ENCODE measurements at regions not wholly inside any gene's neighbourhood (a gene's known extent, or its start where the extent isn't known, plus 50 kb on each side); places are given as distances from the start of the nearest gene placed in this dataset.
A peak's percentile ranks its signal among the peaks of the same experiment; 100 is the strongest.

GRCh38 chr3:90015688-90016356 is 908.4 kb downstream of the EPHA3 start:
- in situ Hi-C loops (cut with HindIII; ENCODE audit: low sequenced_read_pairs) = no loop called here
- TF ChIP-seq, protein P1, sequence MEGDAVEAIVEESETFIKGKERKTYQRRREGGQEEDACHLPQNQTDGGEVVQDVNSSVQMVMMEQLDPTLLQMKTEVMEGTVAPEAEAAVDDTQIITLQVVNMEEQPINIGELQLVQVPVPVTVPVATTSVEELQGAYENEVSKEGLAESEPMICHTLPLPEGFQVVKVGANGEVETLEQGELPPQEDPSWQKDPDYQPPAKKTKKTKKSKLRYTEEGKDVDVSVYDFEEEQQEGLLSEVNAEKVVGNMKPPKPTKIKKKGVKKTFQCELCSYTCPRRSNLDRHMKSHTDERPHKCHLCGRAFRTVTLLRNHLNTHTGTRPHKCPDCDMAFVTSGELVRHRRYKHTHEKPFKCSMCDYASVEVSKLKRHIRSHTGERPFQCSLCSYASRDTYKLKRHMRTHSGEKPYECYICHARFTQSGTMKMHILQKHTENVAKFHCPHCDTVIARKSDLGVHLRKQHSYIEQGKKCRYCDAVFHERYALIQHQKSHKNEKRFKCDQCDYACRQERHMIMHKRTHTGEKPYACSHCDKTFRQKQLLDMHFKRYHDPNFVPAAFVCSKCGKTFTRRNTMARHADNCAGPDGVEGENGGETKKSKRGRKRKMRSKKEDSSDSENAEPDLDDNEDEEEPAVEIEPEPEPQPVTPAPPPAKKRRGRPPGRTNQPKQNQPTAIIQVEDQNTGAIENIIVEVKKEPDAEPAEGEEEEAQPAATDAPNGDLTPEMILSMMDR (IDR thresholded peaks at IDR 0.05; ENCODE audit: low read depth, low read length) = no peak
- no peak overlapping the region for H3K4me3 ChIP-seq (ENCODE audit: low read depth, low read length)
- DNase-seq (ENCODE audit: low read depth, low spot score) = peak; percentile 81

DNA sequence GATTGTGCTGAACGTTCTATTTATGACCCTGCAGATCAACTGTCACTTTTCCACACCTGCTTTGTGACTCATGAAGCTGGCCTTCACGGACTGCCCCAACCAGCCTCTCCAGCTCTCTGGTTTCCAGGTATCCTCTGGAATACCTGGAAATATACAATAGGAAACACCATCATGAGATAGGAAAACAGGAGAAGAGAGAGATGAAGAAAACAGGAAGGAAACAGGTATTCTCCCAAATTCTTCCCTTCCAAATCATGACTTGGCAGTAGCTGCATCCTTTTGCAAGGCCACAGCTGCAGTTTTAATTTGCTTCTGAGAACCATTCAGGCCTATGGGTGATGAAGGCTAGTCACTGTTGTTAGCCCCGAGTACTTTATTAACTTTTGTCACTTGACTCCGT is 909.1 kb downstream of the EPHA3 start:
- no peak for DNase-seq (ENCODE audit: low read depth, low spot score)
- no peak overlapping the region for H3K4me3 ChIP-seq (ENCODE audit: low read depth, low read length)
- TF ChIP-seq, protein P1 (IDR thresholded peaks at IDR 0.05; ENCODE audit: low read depth, low read length) = no peak
- in situ Hi-C loops (cut with HindIII; ENCODE audit: low sequenced_read_pairs) = no loop called here

DNA sequence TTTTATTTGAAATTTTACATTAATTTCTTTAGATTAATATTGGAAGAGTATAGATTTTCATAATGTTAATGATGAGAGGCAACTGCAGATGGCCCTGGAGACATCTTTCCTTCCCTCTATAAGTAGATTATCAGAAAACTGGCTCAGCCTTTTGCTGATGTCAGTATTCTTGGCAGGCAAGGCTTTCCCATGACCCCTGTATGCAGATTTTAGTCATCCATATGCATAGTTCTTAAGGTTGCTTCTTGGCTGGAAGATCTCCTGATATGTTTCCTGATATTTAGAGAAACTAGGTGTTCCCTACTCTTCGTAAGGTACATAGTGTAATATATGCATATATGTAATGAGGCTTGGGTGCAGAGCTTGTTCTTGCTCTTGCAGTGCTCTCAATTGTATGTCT is 911.4 kb downstream of the EPHA3 start:
- in situ Hi-C loops (cut with HindIII; ENCODE audit: low sequenced_read_pairs) = no loop called here
- H3K4me3 ChIP-seq (ENCODE audit: low read depth, low read length) = no peak overlapping the region
- no peak for DNase-seq (ENCODE audit: low read depth, low spot score)
- TF ChIP-seq, protein P1 (IDR thresholded peaks at IDR 0.05; ENCODE audit: low read depth, low read length) = no peak

DNA sequence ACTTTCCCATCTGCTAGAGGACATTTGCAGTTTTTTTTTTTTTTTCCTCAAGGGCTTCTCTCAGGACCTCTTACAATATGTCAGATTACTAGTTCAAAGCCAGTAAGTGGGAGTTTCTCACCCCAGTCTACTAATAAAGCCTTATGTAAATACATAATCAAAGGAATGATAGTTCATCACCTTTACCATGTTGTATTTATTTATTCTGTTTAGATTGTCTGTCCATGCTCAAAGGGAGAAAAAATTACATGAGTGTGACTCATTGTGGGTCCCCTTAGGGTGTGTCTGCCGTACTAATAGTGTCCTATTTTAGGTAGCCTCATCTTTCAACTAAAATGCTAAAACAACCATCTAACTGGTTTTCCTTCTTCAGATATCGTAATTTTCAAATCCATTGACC is 917.6 kb downstream of the EPHA3 start:
- in situ Hi-C loops (cut with HindIII; ENCODE audit: low sequenced_read_pairs) = no loop called here
- TF ChIP-seq, protein P1 (IDR thresholded peaks at IDR 0.05; ENCODE audit: low read depth, low read length) = no peak
- no peak for DNase-seq (ENCODE audit: low read depth, low spot score)

GRCh38 chr3:90026406-90026805 is 919.0 kb downstream of the EPHA3 start:
- in situ Hi-C loops (cut with HindIII; ENCODE audit: low sequenced_read_pairs) = no loop called here

More for the DNA sequence above, 917.6 kb downstream of the EPHA3 start:
- H3K4me3 ChIP-seq (ENCODE audit: low read depth, low read length) = no peak overlapping the region

DNA sequence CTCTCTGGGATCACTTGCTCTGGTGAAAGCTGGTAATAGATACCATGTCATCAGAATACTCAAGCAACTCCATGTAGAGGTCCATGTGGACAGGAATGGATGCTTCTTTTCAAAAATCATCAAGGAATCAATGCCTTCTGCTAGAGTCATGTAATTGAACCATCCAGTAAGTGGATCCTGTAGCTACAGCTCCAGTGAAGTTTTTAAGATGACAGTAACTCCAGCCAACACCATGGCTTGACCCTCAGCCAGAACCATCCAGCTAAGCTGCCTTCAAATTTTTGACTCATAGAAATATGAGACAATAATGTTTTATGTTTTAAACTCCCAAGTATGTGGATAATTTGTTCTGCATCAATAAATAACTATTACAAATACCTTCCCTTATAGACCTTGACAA is 923.7 kb downstream of the EPHA3 start:
- no peak overlapping the region for H3K4me3 ChIP-seq (ENCODE audit: low read depth, low read length)
- no peak for DNase-seq (ENCODE audit: low read depth, low spot score)
- TF ChIP-seq, protein P1 (IDR thresholded peaks at IDR 0.05; ENCODE audit: low read depth, low read length) = no peak
- in situ Hi-C loops (cut with HindIII; ENCODE audit: low sequenced_read_pairs) = no loop called here

More at GRCh38 chr3:90026406-90026805, 919.0 kb downstream of the EPHA3 start:
- TF ChIP-seq, protein P1 (IDR thresholded peaks at IDR 0.05; ENCODE audit: low read depth, low read length) = no peak
- no peak overlapping the region for H3K4me3 ChIP-seq (ENCODE audit: low read depth, low read length)
- DNase-seq (ENCODE audit: low read depth, low spot score) = no peak

All from astrocyte of the spinal cord (primary cell).